KOPT-K1 (cell line): ENCODE measurements at regions not wholly inside any gene's neighbourhood (a gene's known extent, or its start where the extent isn't known, plus 50 kb on each side); places are given as distances from the start of the nearest gene placed in this dataset.
"Not testable (repeated sequence)": the region's sequence is repeated elsewhere in the genome, so short reads cannot be mapped to it uniquely, and the experiment has no call there.

Experiments used
- H3K27ac ChIP-seq: fragments of 200-600 bp; sonication (generic); 2 replicates; pipeline ENCODE4 v1.5.1; 2016; ENCODE audit warnings: antibody characterized with exemption, mild to moderate bottlenecking, low read depth, low read length; ENCODE audit not compliant: poor library complexity, severe bottlenecking
- H3K36me3 ChIP-seq: fragments of 200-600 bp; sonication (generic); 2 replicates; pipeline ENCODE4 v1.5.1; 2017; ENCODE audit warnings: antibody characterized with exemption, mild to moderate bottlenecking, low read length, moderate library complexity; ENCODE audit not compliant: insufficient read depth
- H3K9me3 ChIP-seq: fragments of 200-600 bp; sonication (generic); 2 replicates; pipeline ENCODE4 v1.5.1; 2017; ENCODE audit warnings: antibody characterized with exemption, low read length, mild to moderate bottlenecking; ENCODE audit not compliant: insufficient read depth, poor library complexity, severe bottlenecking

GRCh38 chr2:131738533-131738932 is 210.8 kb downstream of the CCDC74A start:
- H3K9me3 ChIP-seq, H3K27ac ChIP-seq, H3K36me3 ChIP-seq: not testable (repeated sequence)

GRCh38 chr2:131738996-131739434 is 211.3 kb downstream of the CCDC74A start:
- not testable (repeated sequence) for H3K27ac ChIP-seq, H3K9me3 ChIP-seq, H3K36me3 ChIP-seq

- Histone ChIP-seq H3K9me3 (no peaks in the 10 kb centered on the region), H3K27ac (no peak overlapping the region), H3K36me3 (no peaks in the 10 kb centered on the region)
Observed at GRCh38 chr2:131753640-131754561, 226.2 kb downstream of the CCDC74A start.

GRCh38 chr2:131754929-131755720 is 227.4 kb downstream of the CCDC74A start:
- Histone ChIP-seq H3K27ac (no peak overlapping the region), H3K9me3 (no peaks in the 10 kb centered on the region), H3K36me3 (no peaks in the 10 kb centered on the region)

GRCh38 chr2:131756141-131756907 is 228.6 kb downstream of the CCDC74A start:
- no peak overlapping the region for H3K27ac ChIP-seq
- H3K9me3 ChIP-seq = no peaks in the 10 kb centered on the region
- no peaks in the 10 kb centered on the region for H3K36me3 ChIP-seq

GRCh38 chr2:131758941-131759340 is 231.3 kb downstream of the CCDC74A start:
- H3K9me3 ChIP-seq, H3K27ac ChIP-seq, H3K36me3 ChIP-seq: not testable (repeated sequence)

- not testable (repeated sequence) for H3K27ac ChIP-seq, H3K36me3 ChIP-seq, H3K9me3 ChIP-seq
Observed at GRCh38 chr2:131774955-131775555, 247.4 kb downstream of the CCDC74A start.

GRCh38 chr2:131775903-131776506 is 248.3 kb downstream of the CCDC74A start:
- H3K9me3 ChIP-seq, H3K36me3 ChIP-seq, H3K27ac ChIP-seq: not testable (repeated sequence)

- not testable (repeated sequence) for H3K9me3 ChIP-seq, H3K27ac ChIP-seq, H3K36me3 ChIP-seq
Observed at GRCh38 chr2:131780446-131780845, 252.8 kb downstream of the CCDC74A start.

- no peak overlapping the region for H3K27ac ChIP-seq
- no peaks in the 10 kb centered on the region for H3K36me3 ChIP-seq
- H3K9me3 ChIP-seq = no peaks in the 10 kb centered on the region
Observed at GRCh38 chr2:131801210-131801744, 273.6 kb downstream of the CCDC74A start.

GRCh38 chr2:131801745-131802350 is 274.2 kb downstream of the CCDC74A start:
- H3K36me3 ChIP-seq, H3K9me3 ChIP-seq, H3K27ac ChIP-seq: not testable (repeated sequence)

- not testable (repeated sequence) for H3K36me3 ChIP-seq, H3K27ac ChIP-seq, H3K9me3 ChIP-seq
Observed at GRCh38 chr2:131802351-131802836, 274.7 kb downstream of the CCDC74A start.

GRCh38 chr2:131803237-131803636 is 275.5 kb downstream of the CCDC74A start:
- not testable (repeated sequence) for H3K27ac ChIP-seq, H3K9me3 ChIP-seq, H3K36me3 ChIP-seq

- not testable (repeated sequence) for H3K36me3 ChIP-seq, H3K27ac ChIP-seq, H3K9me3 ChIP-seq
Observed at GRCh38 chr2:131812605-131813004, 284.9 kb downstream of the CCDC74A start.
